HL-60 (cell line): ENCODE measurements at regions not wholly inside any gene's neighbourhood (a gene's known extent, or its start where the extent isn't known, plus 50 kb on each side); places are given as distances from the start of the nearest gene placed in this dataset.

Experiments
- CTCF ChIP-seq: IDR thresholded peaks from one replicate; pipeline ENCODE4 v1.5.1; 2011; ENCODE audit warnings: low read length, control low read depth, inconsistent platforms; ENCODE audit not compliant: insufficient read depth
- POLR2AphosphoS5 ChIP-seq: IDR thresholded peaks from 2 replicates; pipeline ENCODE4 v1.6.1; 2012; ENCODE audit warnings: low read depth
- REST ChIP-seq: IDR thresholded peaks from 2 replicates; pipeline ENCODE4 v1.6.1; 2012; ENCODE audit warnings: low read depth; ENCODE audit not compliant: insufficient replicate concordance
- SPI1 ChIP-seq: IDR thresholded peaks from 2 replicates; pipeline ENCODE4 v1.6.1; 2012; ENCODE audit warnings: low read depth, mild to moderate bottlenecking, borderline replicate concordance

GRCh38 chr12:76244300-76244699, 103.9 kb downstream of the BBS10 start:
- TF ChIP-seq CTCF (no peak), POLR2AphosphoS5 (no peak), SPI1 (no peak), REST (no peak)
